ENCODE measurements at regions not wholly inside any gene's neighbourhood (a gene's known extent, or its start where the extent isn't known, plus 50 kb on each side); places are given as distances from the start of the nearest gene placed in this dataset.
"Not testable (repeated sequence)": the region's sequence is repeated elsewhere in the genome, so short reads cannot be mapped to it uniquely, and the experiment has no call there.

GRCh38 chrX:63458981-63459380, 107.8 kb upstream of the SPIN4 start:
- DNase-seq = no peak

- no peak for DNase-seq
These were observed 102.4 kb upstream of the SPIN4 start for GRCh38 chrX:63453571-63453970.

DNA sequence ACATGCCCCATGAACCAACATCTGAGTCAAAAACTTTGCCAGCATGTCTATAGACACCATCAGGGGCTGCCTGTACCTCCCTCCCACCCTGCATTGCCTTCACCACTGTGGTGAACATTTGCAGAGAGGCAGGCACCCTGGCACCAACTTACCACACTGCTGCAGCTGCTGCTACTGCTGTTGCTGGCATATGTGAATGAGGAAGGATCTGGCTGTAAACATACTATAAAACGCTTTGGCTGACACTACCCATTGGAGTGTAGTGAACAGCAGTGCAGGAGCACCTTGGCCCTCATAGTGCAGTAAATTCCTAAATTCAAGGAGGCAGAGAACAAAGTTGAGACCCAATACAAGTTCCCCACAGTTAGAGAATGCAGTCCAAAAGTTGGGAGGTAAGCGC, 90.6 kb upstream of the SPIN4 start:
- no peak for DNase-seq

GRCh38 chrX:63439580-63439979, 88.4 kb upstream of the SPIN4 start:
- DNase-seq = no peak

- no peak for DNase-seq
These were observed 85.7 kb upstream of the SPIN4 start for GRCh38 chrX:63436865-63437264.

DNA sequence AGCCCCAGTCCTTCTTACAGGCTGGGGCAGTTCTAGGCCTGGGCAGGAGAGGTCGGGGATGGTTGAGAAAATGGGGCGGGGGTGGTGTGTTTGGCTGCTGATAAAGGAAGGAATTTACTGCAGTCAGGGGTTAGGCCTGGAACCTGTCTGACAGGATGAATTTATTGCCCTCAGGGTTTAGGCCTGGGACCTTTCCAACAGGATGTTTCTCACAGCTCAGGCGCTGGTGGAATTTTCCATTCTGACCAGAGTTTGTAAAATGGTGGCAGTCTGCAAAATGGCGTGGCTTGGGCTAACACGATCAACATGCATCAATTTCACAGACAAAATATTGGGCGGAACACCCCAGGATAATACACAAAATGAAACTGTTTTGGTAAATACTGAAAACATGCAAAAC, 83.5 kb upstream of the SPIN4 start:
- no peak for DNase-seq

DNA sequence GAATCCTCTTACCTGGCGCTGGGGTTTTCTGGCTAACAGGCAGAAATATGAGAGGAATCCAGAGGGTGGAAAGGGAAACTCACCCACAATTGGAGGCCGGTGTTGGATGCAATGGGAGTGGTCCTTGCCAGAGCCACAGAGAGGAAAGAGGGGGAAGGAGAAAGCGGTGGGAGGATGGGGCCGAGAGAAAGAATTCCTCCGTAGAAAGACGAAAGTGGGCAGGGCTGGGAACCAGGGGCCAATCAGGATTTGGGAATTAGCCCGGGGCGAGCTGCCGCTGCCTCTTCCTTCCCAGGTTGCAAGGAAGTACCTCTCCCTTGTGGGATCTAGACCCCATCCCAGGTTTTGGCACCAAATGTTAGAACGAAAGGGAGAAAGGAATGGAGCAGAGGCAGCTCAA, 83.1 kb upstream of the SPIN4 start:
- DNase-seq = no peak

GRCh38 chrX:63430026-63430425, 78.9 kb upstream of the SPIN4 start:
- no peak for DNase-seq

DNA sequence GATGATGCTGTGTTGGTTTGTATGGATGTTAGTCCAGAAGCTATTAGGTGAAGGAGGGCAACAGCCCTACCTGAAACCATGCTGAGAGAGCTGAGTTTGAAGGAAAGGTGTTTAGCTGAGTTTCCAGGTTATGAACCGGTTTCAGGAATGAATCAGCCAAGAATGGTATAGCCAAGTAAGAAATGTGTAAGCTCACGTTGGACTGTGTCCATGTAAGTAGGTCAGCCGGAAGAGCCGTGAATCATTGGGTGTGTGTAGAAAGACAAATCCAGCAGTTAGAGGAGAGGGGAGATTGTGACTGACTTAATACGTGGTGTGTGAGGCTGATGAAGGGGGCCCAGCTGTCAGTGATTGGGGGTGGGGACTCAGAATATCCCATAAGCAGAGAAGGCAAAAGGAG, 77.2 kb upstream of the SPIN4 start:
- DNase-seq = no peak

GRCh38 chrX:63426519-63426918, 75.4 kb upstream of the SPIN4 start:
- no peak for DNase-seq

GRCh38 chrX:63424063-63424462, 72.9 kb upstream of the SPIN4 start:
- no peak for DNase-seq

DNA sequence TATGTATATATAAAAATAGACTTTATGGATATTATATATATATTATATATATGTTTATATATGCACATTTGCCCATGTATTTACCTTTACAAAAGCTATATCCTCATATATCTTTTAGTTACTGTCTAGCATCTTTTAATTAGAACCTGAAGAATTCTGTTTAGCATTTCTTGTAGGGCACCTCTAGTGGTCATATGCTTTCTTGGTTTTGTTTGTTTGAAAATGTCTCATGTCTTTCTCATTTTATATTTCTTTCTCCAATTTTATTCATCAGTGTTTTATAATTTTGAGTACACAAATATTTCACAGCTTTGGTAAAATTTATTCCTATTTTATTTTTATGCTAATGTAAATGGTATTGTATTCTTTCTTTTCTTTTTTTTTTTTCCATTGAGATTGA, 70.3 kb upstream of the SPIN4 start:
- no peak for DNase-seq

GRCh38 chrX:63418211-63418610, 67.1 kb upstream of the SPIN4 start:
- DNase-seq = no peak

GRCh38 chrX:63417649-63418048, 66.5 kb upstream of the SPIN4 start:
- DNase-seq = no peak

DNA sequence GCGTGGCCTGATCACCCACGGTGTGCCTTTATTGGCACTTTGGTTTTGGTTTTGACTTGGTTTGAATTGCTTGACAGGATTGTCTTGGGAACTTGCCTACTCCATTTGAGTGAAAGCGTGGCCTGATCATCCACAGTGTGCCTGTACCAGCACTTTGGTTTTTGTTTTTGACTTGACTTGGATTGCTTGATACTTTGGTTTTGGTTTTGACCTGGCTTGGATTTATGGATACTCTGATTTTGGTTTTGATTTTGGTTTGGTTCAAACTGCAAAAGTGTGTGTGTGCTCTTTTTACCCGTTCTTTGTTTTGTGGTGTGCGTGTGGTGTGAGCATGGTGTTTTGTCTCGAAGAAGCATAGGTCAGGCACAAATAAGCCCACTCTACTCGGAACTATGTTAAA, 58.8 kb upstream of the SPIN4 start:
- not testable (repeated sequence) for DNase-seq

GRCh38 chrX:63408050-63408449, 56.9 kb upstream of the SPIN4 start:
- DNase-seq = no peak

DNA sequence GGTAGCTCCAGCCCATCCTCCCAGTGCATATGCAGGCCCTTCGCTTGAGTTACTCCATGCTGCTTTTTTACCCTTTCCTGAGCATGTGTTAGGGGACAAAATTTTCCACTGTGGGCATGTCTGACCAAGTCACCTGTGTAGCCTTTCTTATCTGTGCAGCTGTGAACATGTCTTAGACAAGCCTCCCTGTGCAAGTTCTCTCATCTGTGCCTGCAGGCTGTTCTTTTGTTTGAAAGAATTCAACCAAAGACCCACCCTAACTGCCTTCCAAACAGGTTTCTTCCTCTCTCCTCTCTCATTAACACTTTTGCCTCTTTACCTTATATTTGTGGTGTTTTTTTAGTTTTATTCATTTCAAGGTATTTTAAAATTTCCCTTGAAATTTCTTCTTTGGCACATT, 53.2 kb upstream of the SPIN4 start:
- DNase-seq = no peak

DNA sequence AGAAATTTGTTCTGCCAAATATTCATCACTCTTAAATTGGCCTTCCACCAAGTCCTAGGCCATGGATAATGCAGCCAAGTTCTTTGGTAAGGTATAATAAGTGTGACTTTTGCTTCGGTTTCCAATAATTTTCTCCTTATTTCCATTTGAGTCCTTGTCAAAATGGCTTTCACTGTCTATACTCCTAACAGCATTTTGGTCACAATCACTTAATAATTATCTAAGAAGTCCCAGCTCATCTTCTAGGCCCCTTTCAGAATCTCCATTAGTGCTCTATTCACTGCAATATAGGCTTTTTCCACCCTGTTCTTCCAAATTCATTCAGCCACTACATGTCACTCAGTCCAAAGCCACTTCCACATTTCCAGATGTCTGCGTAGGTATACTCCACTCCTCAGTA, 51.0 kb upstream of the SPIN4 start:
- DNase-seq = no peak
